Hematopoietic multipotent progenitor cell treated with erythropoietin and hydrocortisone succinate and interleukin-3 and kit ligand, for 4 days (in vitro differentiated cells): ENCODE measurements at regions not wholly inside any gene's neighbourhood (a gene's known extent, or its start where the extent isn't known, plus 50 kb on each side); places are given as distances from the start of the nearest gene placed in this dataset.

Source experiments
- DNase-seq: peaks from one replicate; pipeline ENCODE4 v3.0.0-alpha.2; 2015

DNA sequence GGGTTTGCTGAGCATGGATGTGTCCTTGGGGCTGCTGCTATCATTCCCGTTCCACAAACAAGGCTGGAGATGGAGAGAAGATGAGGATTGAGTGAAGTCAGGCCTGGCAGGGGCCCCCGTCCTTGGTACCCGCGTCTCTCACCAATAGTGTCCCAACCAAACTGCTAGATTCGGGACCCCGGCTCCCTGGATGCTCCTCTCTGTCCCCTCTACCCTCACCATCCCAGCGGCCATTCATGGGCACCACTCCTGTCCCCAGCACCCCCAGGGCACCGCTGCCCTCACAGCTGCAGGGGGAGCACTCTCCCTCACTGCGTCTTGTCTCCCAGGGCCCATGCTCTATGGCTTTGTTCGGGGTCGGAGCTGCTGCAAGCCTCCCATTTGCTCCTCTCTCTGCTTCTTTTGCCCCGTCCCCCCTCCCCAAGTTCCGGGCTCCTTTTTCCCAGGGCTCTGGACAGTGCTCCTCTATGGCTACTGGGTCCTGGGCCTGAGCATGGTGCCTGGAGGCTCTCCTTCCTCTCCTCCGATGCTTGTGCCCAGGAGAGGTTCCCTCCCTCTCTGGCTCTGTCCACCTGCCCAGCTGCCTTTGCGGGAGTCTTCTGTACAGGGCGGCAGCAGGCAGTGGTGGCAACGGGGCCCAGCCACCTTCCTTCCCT is 219.5 kb downstream of the TEX29 start:
- no peak for DNase-seq

DNA sequence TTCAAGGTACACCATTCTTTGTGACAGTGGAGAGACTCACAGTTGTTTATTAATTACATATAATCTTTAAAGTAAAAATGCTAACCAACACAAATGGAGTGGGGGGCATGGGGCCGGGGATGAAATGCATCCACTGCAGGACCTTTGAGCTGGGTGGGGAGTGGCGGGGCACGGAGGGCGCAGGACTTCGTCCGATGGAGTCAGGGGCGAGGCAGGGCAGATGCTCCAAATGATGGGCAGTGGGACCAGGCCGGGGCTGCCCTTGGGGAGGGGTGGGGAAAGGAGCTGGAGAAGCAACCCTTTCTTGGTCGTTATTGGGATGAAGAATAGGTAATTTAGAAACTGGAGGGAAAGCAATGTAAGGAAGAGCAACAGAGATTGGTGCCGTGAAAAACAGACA is 220.0 kb downstream of the TEX29 start:
- DNase-seq: no peak

DNA sequence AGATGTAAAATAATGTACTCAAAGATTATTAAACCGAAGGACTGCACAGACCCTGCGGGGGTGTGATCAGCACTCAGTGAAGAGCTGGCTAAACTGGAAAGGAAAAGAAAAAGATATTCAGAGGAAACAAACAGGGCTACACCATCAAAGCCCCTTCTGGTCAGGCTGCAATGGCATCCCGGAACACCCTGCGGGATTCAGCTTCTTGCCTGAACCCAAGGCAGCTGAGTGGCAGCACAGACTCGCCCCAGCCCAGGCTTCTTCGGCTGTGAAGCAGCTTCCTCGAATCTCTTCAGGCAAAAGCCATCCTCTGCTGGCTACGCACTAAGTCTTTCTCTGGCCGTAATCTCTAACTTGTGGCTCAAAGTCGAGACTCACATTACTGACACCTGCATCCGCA is 220.9 kb downstream of the TEX29 start:
- no peak for DNase-seq

DNA sequence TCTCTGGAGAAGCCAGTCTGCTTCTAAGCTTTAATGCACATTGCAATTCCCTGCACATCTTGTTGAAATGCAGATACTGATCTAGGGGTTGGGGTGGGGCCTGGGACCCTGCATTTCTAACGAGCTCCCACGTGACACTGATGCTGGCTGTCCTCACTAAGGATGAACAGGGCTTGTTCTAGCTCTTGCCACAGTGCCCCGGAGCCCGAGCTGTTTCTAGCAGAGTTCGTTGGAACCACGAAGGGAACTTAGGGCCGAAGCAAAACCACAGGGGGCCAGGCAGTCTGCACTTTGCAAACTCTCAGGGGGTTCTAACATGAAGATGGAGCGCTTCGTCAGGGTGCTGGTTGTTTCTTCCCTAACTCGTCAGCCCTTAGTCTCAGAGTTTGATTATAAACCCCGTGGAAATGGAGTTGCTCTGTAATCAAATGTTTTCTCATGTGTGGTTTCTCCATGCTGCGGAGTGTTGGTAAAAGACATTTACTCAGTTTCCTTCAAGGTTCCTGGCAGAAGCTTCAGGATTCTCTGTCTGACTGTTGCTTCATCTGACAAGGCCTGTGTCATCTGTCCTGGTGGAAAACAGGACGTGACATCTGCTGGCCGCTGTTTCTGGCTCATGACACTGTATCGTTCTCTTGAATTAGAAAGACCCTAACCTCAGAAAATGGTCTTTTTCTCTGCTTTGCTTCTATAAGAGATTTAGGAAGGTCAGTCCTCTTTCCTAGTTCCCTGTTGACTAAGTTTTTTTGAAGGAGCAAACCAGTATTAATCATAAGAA is 221.5 kb downstream of the TEX29 start:
- DNase-seq: no peak

DNA sequence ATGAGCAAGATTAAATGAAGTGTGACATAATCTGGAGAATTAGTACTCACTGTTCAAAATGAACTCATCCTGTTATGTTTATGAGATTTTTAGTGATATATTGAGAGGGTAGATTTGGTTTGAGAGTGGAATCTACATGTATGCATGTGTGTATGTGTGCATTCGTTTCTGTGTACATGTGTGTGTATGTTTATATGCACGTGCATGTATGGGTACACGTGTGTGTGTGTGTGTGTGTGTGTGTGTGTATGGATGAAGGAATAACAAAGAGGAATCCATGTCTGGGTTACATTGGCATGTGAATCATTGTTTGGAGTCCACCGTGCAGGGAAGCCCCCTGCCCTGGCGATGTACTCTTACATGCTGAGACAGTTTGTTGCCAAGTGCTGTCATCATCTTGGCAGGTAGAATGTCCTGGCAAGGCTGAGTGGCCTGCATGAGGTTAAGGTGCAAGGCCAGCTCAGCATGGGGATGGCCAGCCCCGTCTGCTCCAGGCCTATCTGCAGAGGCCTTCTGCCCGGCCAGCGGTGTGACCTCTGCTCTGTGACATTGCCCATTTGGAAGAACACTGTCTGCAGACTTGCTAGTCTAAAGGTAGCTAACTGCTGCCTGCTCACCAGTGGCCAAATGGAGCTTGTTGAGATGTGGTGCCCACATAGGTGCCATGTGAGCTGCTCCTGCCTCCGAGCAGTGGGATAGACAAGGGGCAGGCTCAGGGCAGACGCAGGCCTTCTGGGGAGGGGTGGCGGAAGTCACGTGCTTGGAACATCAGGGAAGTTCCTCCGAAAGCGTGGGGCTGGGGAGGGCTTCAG is 222.3 kb downstream of the TEX29 start:
- DNase-seq: no peak

DNA sequence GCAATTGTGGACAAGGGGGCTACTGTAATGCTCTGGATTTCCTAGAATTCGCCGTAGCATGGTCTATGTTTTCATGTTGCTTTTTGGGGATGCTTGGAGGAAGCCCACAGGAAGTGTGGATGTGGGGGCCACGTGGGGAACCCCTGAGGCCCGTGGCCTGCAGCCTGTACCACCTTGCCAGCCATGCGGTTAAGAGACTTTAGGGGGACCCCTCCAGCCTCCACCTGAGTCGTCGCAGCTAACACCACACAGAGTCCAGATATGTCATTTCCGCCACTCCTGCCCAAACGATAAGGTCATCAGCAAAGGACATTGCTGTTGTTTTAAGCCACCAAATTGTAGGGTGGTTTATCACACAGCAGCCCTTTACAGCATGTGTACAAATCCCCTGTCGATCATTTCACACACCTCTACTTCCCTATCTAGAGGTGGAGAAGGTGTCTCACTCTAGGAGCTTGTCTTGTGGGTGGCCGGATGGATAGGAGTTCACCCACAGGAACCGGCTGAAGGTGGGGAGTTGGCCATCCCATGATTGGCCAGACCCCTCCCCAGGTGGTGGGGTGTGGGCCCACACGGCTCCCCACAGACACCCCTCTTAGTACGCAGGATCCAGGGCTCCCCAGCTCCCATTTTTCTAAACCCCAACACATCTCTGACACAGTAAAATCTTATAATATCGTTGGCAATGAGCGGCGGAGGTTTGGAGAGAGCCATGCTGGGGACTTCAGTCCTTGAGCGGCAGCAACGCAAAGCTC is 226.7 kb downstream of the TEX29 start:
- DNase-seq: no peak

DNA sequence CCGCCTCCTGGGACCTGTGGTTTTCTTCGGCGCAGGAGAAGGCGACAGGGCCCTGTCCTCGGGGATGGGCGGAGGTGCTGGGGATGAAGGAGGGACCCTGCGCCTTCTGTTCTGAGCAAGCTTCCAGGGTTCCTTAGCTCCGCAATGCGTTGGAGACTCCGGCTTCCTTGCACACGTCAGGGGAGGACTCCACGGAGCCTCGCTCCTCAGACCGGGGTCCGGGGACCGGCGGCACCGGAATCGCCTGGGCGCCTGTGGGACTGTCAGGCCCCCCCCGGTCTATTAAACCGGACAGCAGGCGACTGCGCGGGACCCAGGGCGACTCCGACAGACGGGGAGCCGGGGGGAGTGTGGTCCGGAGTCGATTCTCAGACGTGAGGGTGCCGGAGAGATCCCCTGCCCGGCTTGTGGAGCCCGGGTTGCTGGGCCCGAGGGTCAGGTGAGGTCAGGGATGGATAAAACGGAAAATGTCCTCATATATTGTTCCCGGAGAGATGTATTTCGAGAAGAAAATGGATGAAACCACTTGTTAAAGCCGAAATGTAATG is 227.4 kb downstream of the TEX29 start:
- no peak for DNase-seq

DNA sequence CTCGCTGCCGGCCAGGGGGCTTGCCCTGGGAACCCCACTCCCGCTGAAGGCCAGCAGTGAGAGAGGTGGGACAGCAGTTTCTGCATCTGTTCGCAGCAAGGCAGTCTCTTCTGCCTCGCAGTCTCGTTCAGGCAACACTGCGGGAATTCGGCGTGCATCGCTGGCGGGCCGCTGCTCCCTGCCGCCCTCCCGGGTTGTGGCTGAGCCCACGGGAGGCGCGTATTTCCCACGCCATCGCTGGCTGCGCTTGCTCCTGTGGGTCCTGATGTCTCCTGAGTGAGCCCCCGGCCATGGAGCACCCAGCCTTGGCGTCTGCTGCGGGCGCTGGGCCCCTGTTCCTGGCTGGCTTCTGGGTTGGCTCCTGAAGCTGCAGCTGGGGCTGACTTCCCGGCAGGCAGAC is 227.9 kb downstream of the TEX29 start:
- no peak for DNase-seq

DNA sequence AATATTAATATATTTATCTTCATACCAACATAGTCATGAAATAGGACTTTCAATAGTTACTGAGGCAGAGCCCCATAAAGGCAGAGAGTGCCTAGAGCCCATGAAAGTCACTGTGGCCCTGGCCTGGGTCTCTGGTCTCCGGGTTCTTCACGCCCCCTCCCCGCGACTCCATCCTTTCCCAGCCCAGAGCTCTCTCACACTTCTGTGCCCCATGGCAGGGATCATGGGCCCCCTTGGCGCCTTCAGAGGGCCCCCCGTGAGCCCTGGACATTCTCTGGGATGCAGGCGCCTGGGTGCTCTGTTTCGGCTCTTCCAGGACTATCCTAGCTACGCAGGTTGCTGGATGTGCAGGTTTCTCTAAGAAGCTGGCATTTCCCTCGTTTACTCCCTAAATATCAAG is 228.4 kb downstream of the TEX29 start:
- DNase-seq: no peak

DNA sequence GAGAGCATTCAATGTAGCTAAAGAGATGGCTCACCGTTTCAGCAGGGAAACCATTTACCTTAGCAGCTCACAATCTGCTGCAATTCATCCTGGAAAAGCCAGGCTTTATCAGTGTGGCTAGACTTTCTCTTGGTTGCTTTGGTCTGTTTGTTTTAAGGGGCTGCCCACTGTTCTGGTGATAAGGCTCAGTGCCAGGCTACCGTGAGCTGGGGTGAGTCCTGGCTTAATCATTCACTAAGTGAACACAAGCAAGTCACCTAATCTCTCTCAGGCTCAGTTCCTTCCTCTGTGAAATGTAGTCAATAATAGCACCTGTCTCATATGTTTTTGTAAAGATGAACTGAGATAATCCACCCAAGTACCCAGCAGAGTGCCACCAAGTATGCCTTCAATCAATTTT is 229.0 kb downstream of the TEX29 start:
- DNase-seq: no peak

DNA sequence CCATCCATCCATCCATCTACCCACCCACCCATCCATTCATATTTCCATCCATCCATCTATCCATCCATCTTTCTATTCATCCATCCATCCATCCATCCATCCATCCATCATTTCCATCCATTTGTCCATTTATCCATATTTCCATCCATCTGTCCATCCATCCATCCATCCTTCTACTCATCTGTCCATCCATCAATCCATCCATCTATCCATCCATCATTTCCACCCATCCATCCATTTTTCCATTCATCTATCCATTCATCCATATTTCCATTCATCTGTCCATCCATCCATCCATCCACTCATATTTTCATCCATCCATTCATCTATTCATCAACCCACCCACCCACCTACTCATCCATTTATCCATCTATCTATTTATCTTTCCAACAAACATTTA is 229.6 kb downstream of the TEX29 start:
- no peak for DNase-seq

DNA sequence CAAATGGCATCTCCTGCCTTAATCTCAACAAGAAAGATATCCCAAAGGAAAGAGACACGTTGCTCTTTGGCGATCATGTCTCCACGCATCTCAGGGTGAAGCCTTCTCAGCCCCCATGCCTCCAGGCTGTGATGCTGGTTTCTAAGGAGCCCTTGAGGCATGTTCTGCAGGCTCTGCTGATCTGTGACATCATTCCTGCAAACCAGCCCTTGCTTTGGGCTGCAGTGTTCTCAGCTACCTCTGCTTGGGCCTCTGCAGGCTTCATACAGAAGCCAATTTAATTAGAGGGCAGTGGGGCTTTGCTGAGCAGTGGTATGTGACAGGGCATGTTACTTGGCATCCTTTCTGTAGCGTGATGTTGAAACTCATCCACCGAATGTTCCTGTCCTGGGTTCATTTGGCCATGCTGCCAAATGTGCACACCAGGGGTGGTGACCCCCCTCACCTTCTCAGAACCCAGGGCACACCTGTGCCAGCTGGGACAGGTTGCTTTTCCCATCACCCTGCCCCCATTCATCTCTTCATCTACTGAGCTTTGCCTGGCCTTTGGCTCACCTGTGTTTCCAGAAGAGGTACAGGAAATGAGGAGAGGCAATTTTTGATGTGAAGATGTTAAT is 230.9 kb downstream of the TEX29 start:
- DNase-seq: no peak

DNA sequence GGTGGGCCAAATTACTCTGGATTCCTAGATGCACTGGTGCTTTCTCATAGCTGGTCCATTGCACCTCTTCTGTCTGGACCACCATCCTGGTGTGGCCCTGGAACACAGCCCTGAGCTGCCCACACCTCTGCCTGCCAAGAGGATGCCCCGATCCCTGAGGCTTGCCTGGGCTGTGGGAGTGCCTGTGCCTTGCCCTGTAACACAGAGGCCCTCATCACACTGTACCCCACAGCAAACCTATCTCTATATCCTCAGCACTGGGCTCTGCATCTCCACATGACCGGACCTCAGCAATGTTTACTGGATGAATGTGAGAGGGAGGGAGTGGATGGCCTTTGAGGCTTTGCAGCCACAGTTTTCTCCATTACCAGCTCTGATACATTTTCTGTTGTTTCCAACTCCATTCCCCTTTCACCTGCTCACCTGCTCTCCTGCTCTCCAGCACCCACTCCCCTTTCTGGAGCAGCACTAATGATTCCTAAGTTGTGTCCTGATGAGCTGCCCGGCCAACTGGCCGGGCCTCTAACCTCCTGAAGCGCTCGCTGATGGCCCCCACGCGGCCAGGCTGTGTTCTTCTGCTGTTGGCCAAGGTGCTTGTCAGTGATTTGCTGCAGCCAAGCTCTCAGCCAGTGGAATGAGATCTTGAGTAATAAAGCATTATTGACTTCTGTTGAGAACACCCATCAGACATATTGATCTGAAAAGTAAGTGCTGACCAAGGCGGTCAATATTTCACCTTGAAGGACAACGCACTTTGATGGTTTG is 232.6 kb downstream of the TEX29 start:
- no peak for DNase-seq

DNA sequence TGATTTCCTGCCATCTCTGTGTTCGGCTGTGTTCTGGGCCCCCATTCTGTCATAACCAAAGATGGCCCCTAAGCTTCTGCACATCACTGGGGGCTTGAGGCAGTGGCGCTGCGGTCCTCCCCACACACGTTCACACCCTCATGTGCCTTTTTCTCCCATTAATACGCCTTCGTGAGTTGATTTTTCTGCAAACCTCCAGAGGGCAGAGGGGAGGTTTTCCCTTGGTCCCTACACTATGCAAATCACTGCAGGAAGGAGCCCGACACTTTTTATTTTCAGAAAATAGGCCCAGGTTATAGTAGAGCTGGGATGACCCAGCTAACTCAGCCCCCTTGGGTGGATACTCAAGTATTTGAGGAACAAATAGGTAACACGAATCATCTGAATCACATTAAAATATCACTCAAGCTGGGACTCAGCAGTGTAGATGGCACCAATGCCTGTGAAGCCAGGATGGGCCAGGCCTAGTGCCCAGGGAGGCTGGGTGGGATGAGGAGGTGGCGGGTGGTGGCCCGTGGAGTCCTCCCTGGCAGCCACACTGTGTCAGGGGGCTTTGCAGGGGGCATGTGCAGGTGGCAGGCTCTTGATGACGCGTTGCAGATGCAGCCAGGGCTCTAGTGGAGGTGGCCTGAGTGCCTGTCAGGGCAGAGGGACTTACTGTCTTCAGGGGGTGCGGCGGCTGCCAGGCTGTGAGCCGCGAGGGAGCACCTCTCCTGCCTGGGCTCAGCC is 234.3 kb downstream of the TEX29 start:
- DNase-seq: no peak

DNA sequence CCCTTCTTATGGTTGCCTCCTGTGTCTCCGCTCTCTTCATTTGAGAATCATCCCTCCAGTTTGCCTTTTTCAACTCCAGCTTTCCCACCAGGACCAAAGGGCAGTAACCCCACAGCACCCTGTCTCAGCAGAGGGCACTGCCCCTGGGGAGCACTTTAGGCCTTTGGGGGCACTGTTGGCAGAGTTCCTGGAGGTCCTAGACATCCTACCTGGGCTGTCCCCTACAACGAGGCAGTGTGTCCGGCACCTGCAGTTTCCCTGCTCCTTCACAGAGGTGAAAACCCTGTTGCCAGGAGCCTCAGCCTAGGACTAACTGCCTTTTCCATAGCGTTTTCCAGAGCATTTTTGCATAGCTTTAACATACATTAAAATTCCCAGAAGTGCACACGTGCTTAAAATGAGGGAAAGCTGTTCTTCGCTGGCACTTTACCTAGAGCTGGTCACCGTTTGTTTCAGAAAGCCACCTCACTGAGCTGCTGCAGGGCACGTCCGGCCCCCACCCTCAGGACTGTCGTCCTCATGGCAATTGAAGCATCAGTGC is 234.9 kb downstream of the TEX29 start:
- no peak for DNase-seq

DNA sequence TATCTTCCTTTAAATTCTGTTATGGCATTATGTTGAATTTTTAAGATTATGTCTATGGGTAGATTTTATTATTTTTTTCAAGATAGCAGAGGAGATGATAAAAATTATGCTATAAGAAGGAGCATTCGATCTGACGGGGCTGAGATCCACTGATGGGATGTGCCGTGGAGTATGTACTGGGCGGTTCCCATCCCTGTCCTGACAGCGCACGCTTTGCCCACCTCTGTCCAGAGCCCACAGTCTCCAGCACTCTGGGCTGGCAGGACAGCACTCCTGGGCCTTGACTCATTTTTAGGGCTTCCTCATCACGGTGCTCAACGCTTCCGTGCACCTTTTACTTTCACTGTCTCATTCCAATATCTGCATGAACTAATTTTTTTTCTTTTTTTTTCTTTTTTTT is 235.5 kb downstream of the TEX29 start:
- DNase-seq: no peak

DNA sequence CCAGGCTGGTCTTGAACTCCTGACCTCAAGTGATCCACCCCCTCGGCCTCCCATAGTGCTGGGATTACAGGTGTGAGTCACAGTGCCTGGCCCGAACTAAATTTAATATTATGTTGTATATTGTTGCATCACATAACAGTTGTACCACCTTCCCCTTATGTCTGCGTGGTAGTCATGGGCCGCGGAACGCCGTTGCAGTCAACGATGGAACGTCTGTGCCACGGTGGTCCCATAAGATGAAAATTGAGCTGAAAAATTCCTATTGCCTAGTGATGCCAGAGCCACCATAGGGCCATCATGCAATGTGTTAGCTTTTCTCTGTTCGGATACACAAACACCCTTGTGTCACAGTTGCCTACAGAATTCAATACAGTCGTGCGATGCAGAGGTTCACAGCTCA is 236.1 kb downstream of the TEX29 start:
- no peak for DNase-seq

DNA sequence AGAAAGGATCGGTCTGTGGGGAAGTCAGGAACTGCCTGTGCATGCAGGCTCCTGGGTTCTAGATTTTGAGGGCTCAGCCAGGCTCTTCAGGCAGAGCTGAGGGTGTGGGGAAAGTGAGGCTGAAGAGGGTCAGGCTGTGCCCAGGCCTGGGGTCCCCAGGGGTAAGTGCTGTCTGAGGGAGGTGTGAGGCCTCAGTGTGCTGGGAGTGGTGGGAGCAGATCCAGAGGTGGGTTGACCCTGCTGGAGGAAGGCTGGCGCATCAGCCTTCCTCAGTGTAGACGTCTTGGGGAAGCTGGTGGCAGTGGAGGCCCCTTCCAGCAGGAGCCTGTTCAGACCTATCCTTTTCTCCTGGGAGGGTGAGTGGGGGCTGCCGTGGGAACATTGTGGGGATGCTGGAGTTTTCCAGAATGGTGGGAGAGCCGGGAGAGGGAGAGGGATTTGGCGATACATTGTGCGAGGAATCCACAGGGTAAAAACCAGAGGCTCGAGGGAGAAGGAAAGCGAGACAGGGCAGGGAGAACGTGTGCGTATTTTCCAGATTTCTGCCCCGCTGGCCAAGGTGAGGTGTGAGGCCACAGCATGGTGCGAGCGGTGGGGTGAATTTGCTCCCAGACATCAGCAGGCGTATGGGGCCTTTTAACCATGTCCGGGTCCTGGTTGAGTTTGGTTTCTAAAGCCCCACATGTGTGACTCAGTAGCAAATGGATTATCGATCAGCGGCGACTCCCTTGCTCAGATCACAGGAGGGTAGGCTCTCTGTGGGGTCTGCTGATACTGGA is 237.7 kb downstream of the TEX29 start:
- no peak for DNase-seq

DNA sequence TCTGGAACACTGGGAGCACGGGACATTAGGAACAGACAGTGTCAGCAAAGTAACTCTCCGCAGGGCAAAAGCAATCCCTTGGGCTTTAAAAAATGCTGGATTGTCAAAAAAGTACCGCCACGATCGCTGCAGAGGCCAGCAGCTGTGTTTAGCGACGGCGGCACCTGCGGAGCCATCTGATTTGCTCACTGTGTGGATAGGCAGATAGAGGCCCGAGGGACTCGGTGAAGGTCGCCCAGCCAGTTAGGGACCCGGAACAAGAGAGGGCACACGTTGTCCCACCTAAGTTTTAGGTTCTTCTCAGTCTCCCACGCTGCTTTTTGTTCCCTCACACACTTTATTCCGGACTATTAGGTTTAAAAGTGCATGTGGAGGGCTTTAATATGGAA is 238.3 kb downstream of the TEX29 start:
- DNase-seq: no peak
